Upper lobe of left lung (tissue), 4 donors: ENCODE measurements at regions not wholly inside any gene's neighbourhood (a gene's known extent, or its start where the extent isn't known, plus 50 kb on each side); places are given as distances from the start of the nearest gene placed in this dataset.

Experiments used
- POLR2A ChIP-seq, 4 donors: fragments of 450-650 bp; IDR thresholded peaks; one replicate each; pipeline ENCODE4 v1.5.1; 2016 to 2017; ENCODE audit warnings: antibody characterized with exemption in 4 of 4, mild to moderate bottlenecking in 2 of 4
- TF ChIP-seq, protein P1 (sequence below), 6 experiments: fragments of 450-650 bp in 4 of 6; fragments of 200-600 bp in 2 of 6; sonication (generic) in 2 of 6; IDR thresholded peaks; one replicate each; pipeline ENCODE4 v1.5.1; 2016 to 2019; ENCODE audit warnings: antibody characterized with exemption in 6 of 6

GRCh38 chr14:32009976-32010581, 67.0 kb upstream of the ARHGAP5 start:
- TF ChIP-seq, protein P1, sequence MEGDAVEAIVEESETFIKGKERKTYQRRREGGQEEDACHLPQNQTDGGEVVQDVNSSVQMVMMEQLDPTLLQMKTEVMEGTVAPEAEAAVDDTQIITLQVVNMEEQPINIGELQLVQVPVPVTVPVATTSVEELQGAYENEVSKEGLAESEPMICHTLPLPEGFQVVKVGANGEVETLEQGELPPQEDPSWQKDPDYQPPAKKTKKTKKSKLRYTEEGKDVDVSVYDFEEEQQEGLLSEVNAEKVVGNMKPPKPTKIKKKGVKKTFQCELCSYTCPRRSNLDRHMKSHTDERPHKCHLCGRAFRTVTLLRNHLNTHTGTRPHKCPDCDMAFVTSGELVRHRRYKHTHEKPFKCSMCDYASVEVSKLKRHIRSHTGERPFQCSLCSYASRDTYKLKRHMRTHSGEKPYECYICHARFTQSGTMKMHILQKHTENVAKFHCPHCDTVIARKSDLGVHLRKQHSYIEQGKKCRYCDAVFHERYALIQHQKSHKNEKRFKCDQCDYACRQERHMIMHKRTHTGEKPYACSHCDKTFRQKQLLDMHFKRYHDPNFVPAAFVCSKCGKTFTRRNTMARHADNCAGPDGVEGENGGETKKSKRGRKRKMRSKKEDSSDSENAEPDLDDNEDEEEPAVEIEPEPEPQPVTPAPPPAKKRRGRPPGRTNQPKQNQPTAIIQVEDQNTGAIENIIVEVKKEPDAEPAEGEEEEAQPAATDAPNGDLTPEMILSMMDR (IDR thresholded peaks at IDR 0.05), result no peak
- no peak for TF ChIP-seq POLR2A (IDR thresholded peaks at IDR 0.05)
